Adrenal gland (tissue), 9 donors: ENCODE measurements at regions not wholly inside any gene's neighbourhood (a gene's known extent, or its start where the extent isn't known, plus 50 kb on each side); places are given as distances from the start of the nearest gene placed in this dataset.

Source experiments
- DNase-seq, 7 donors: peaks; one replicate each; pipeline ENCODE4 v3.0.0-alpha.2; 2019 to 2020
- H3K27ac ChIP-seq, 5 donors: fragments of 200-600 bp; sonication (generic) in 4 of 5; 1 replicate in 3 of 5; 2 replicates in 2 of 5; pipeline versions ENCODE4 v1.5.1 to v1.8.0; 2016 to 2020; ENCODE audit warnings: mild to moderate bottlenecking in 1 of 5
- H3K27me3 ChIP-seq: fragments of 200-600 bp; 2 replicates; pipeline ENCODE4 v1.8.0; 2021
- H3K36me3 ChIP-seq, 2 donors: fragments of 200-600 bp; replicated peaks in 1 of 2; 1 replicate in 1 of 2; 2 replicates in 1 of 2; pipeline versions ENCODE4 v1.5.1 to v1.8.0; 2018 to 2022
- H3K4me1 ChIP-seq, 2 donors: fragments of 200-600 bp; replicated peaks in 1 of 2; 1 replicate in 1 of 2; 2 replicates in 1 of 2; pipeline versions ENCODE4 v1.5.1 to v1.8.0; 2018 to 2021
- H3K4me3 ChIP-seq, 4 donors: fragments of 200-600 bp; sonication (generic) in 3 of 4; one replicate each; pipeline ENCODE4 v1.5.1; 2016 to 2018
- H3K9me3 ChIP-seq, 3 donors: fragments of 200-600 bp; sonication (generic) in 1 of 3; replicated peaks in 1 of 3; 1 replicate in 2 of 3; 2 replicates in 1 of 3; pipeline versions ENCODE4 v1.5.1 to v1.8.0; 2016 to 2021
- CTCF ChIP-seq, 6 experiments: fragments of 450-650 bp in 4 of 6; fragments of 200-600 bp in 2 of 6; sonication (generic) in 1 of 6; IDR thresholded peaks; 1 replicate in 5 of 6; 2 replicates in 1 of 6; pipeline versions ENCODE4 v1.5.1 to v1.8.0; 2016 to 2021; ENCODE audit warnings: antibody characterized with exemption in 6 of 6, mild to moderate bottlenecking in 2 of 6, moderate library complexity in 1 of 6
- POLR2A ChIP-seq, 2 donors: fragments of 450-650 bp; IDR thresholded peaks; one replicate each; pipeline ENCODE4 v1.6.1; 2017; ENCODE audit warnings: antibody characterized with exemption in 2 of 2, mild to moderate bottlenecking in 2 of 2, moderate library complexity in 1 of 2
- WGBS, 4 donors: extraction: QIAGEN DNeasy Blood & Tissue Kit in 2 of 4; methylation state at CpG; one replicate each; pipeline versions ENCODE4 v1.1.5 to v1.1.7; 2013 to 2017; 5-methylcytosine and 5-hydroxymethylcytosine counted together
- intact Hi-C, 2 donors: fragments of 100-400 bp; cut with DNase I; formaldehyde crosslinking; loops; one replicate each; pipeline versions ENCODE4 v1.14.1 to v1.15.0; 2022 to 2023
- donor health status: healthy with polysubstance abuse.
- donor health status: Bipolar disorder and iron deficiency.
- donor health status: DM: yes; HTN: yes; CAD: no.
- donor health status: DM: no; HTN: no; CAD: no.
- donor health status: DM: no; HTN: no; CAD: no.

- H3K36me3 ChIP-seq: peaks cover 0 to 30% of the 10 kb centered on the region in 2 donors
- no peak overlapping the region for H3K4me3 ChIP-seq
Measured at GRCh38 chr14:95446470-95446869, 70.0 kb downstream of the SYNE3 start.

GRCh38 chr14:95445676-95446075, 70.8 kb downstream of the SYNE3 start:
- Histone ChIP-seq H3K4me3 (no peak overlapping the region), H3K27ac (no peak overlapping the region), H3K36me3 (peaks cover 0 to 27% of the 10 kb centered on the region in 2 donors), H3K27me3 (no peaks in the 10 kb centered on the region), H3K9me3 (no peaks in the 10 kb centered on the region), H3K4me1 (no peaks in the 10 kb centered on the region)
- 86 to 100% (median 94%) methylated on average over 2 to 6 of the region's 6 CpGs for WGBS, 4 donors
- TF ChIP-seq CTCF (IDR thresholded peaks at IDR 0.05): no peak
- TF ChIP-seq POLR2A (IDR thresholded peaks at IDR 0.05): no peak
- intact Hi-C loops: loop anchor here (2.0 to 10.0 kb wide), 2 partner anchors 81 to 549 kb away; no protein-coding TSS in a partner anchor
- DNase-seq: no peak

More at GRCh38 chr14:95446470-95446869, 70.0 kb downstream of the SYNE3 start:
- Histone ChIP-seq H3K27ac (no peak overlapping the region), H3K9me3 (no peaks in the 10 kb centered on the region), H3K27me3 (no peaks in the 10 kb centered on the region), H3K4me1 (no peaks in the 10 kb centered on the region)
- intact Hi-C loops: loop anchor here in 1 of 2 donors (10.0 kb wide), 1 partner anchor 548 kb away; no protein-coding TSS in a partner anchor
- DNase-seq: no peak
- TF ChIP-seq CTCF (IDR thresholded peaks at IDR 0.05) (no peak), POLR2A (IDR thresholded peaks at IDR 0.05) (no peak)
- WGBS, 4 donors: 84 to 98% (median 92%) methylated on average over 4 of the region's 4 CpGs

GRCh38 chr14:95445161-95445560, 71.3 kb downstream of the SYNE3 start:
- Histone ChIP-seq H3K36me3 (peaks cover 0 to 24% of the 10 kb centered on the region in 2 donors), H3K9me3 (no peaks in the 10 kb centered on the region), H3K27me3 (no peaks in the 10 kb centered on the region), H3K27ac (no peak overlapping the region), H3K4me3 (no peak overlapping the region), H3K4me1 (no peaks in the 10 kb centered on the region)
- TF ChIP-seq CTCF (IDR thresholded peaks at IDR 0.05) (no peak), POLR2A (IDR thresholded peaks at IDR 0.05) (no peak)
- intact Hi-C loops: loop anchor here (2.0 to 10.0 kb wide), 2 partner anchors 82 to 550 kb away; no protein-coding TSS in a partner anchor
- DNase-seq: peak in 1 of 7 donors; percentile 24
- WGBS, 4 donors: 34 to 59% (median 43%) methylated on average over 3 of the region's 3 CpGs

- Histone ChIP-seq H3K4me1 (no peaks in the 10 kb centered on the region), H3K4me3 (no peak overlapping the region), H3K27me3 (no peaks in the 10 kb centered on the region), H3K27ac (no peak overlapping the region), H3K9me3 (no peaks in the 10 kb centered on the region), H3K36me3 (peaks cover 0 to 18% of the 10 kb centered on the region in 2 donors)
- no peak for DNase-seq
- WGBS, 4 donors: 83 to 96% (median 93%) methylated on average over 13 to 16 of the region's 16 CpGs
- intact Hi-C loops: loop anchor here (2.0 to 10.0 kb wide), 3 partner anchors 82 to 550 kb away; no protein-coding TSS in a partner anchor
- no peak for TF ChIP-seq CTCF (IDR thresholded peaks at IDR 0.05)
- TF ChIP-seq POLR2A (IDR thresholded peaks at IDR 0.05): no peak
Measured at GRCh38 chr14:95444132-95445129, 72.0 kb downstream of the SYNE3 start.
